ENCODE measurements at regions not wholly inside any gene's neighbourhood (a gene's known extent, or its start where the extent isn't known, plus 50 kb on each side); places are given as distances from the start of the nearest gene placed in this dataset.
A peak's percentile ranks its signal among the peaks of the same experiment; 100 is the strongest.

DNA sequence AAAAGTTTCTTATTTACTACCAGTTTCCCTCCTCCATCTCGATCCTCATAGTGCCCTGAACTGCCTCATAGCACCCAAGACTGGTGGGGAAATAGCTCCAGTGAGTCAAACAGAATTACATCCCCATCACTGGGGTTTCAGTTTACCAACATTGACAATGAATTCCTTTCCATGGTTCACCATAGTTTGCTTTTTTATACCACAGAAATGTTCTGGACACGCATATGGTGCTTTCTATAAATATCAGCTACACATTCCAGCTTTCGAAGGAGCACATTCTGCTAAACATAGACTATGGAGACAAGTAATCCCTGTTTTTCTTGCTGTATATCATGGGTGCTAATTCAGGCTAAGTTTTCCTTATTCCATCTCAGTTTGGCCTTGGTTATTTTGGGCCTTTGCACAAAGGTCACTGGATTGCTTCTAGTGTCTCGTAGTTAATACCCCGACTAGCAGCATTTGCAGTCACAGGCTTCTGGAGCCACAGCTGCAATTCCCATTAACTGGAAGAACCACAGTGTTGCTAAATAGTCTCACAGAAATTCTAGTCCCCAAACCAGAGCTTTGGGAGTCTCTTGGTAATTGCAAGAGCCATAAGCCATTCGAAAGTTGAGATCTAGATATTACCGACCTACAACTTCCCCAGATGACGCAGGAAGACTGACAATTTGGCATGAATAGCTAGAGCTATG is 53.4 kb upstream of the TRPC3 start:
- DNase-seq (ENCODE audit: low spot score in 2 of 2): no peak
- Histone ChIP-seq H3K4me1 (no peaks in the 10 kb centered on the region), H3K4me3 (no peak overlapping the region), H3K9me3 (no peaks in the 10 kb centered on the region), H3K36me3 (no peaks in the 10 kb centered on the region), H3K27me3 (no peaks in the 10 kb centered on the region), H3K27ac (no peak overlapping the region)
- TF ChIP-seq, protein P1, sequence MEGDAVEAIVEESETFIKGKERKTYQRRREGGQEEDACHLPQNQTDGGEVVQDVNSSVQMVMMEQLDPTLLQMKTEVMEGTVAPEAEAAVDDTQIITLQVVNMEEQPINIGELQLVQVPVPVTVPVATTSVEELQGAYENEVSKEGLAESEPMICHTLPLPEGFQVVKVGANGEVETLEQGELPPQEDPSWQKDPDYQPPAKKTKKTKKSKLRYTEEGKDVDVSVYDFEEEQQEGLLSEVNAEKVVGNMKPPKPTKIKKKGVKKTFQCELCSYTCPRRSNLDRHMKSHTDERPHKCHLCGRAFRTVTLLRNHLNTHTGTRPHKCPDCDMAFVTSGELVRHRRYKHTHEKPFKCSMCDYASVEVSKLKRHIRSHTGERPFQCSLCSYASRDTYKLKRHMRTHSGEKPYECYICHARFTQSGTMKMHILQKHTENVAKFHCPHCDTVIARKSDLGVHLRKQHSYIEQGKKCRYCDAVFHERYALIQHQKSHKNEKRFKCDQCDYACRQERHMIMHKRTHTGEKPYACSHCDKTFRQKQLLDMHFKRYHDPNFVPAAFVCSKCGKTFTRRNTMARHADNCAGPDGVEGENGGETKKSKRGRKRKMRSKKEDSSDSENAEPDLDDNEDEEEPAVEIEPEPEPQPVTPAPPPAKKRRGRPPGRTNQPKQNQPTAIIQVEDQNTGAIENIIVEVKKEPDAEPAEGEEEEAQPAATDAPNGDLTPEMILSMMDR (IDR thresholded peaks at IDR 0.05): no peak
- TF ChIP-seq POLR2A (IDR thresholded peaks at IDR 0.05) (no peak), EP300 (IDR thresholded peaks at IDR 0.05) (no peak)
- WGBS, 2 donors: 52 to 62% methylated on average over 8 of the region's 8 CpGs

DNA sequence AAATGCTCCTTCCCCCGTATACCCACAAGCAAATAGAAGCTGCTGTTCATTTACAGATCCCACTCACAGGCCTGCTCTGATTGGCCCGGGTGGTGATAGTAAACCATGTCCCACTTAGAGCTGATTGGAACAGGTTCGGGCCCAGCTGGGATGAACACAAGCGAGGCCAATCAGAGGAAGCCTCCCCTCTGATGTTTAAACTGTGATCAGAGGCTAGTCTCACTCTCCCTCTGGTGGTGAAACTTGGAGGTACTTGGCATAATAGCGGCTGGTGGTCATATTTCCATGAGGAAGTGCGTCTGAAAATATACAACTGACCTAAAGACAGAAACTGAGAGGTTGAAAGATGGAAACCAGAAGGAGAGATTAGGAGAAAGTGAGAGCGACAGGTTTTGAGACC is 51.5 kb upstream of the TRPC3 start:
- Histone ChIP-seq H3K9me3 (no peaks in the 10 kb centered on the region), H3K4me1 (no peaks in the 10 kb centered on the region), H3K36me3 (no peaks in the 10 kb centered on the region), H3K27ac (no peak overlapping the region), H3K4me3 (no peak overlapping the region), H3K27me3 (no peaks in the 10 kb centered on the region)
- TF ChIP-seq, protein P1 (IDR thresholded peaks at IDR 0.05): peak in 2 of 5 experiments; percentile 18 to 25
- TF ChIP-seq POLR2A (IDR thresholded peaks at IDR 0.05): no peak
- peak in 1 of 2 donors; percentile 30 for DNase-seq (ENCODE audit: low spot score in 2 of 2)
- 88 to 90% methylated on average over 7 of the region's 7 CpGs for WGBS, 2 donors
